ENCODE measurements at regions not wholly inside any gene's neighbourhood (a gene's known extent, or its start where the extent isn't known, plus 50 kb on each side); places are given as distances from the start of the nearest gene placed in this dataset.

- DNase-seq (ENCODE audit: low spot score), result peak; percentile 97
These were observed 70.1 kb upstream of the RAPGEF1 start for GRCh38 chr9:131809941-131810344.

- DNase-seq (ENCODE audit: low spot score), result no peak
These were observed 68.4 kb upstream of the RAPGEF1 start for GRCh38 chr9:131808291-131808690.

- DNase-seq (ENCODE audit: low spot score), result no peak
These were observed 67.5 kb upstream of the RAPGEF1 start for GRCh38 chr9:131807144-131807983.

GRCh38 chr9:131805803-131806202 is 65.9 kb upstream of the RAPGEF1 start:
- no peak for DNase-seq (ENCODE audit: low spot score)

GRCh38 chr9:131804826-131805225 is 65.0 kb upstream of the RAPGEF1 start:
- no peak for DNase-seq (ENCODE audit: low spot score)

GRCh38 chr9:131803758-131804411 is 64.0 kb upstream of the RAPGEF1 start:
- DNase-seq (ENCODE audit: low spot score), result no peak

- no peak for DNase-seq (ENCODE audit: low spot score)
These were observed 61.9 kb upstream of the RAPGEF1 start for GRCh38 chr9:131801810-131802209.

- no peak for DNase-seq (ENCODE audit: low spot score)
These were observed 61.0 kb upstream of the RAPGEF1 start for GRCh38 chr9:131800843-131801242.

- no peak for DNase-seq (ENCODE audit: low spot score)
These were observed 60.5 kb upstream of the RAPGEF1 start for GRCh38 chr9:131800366-131800765.

GRCh38 chr9:131799177-131799823 is 59.4 kb upstream of the RAPGEF1 start:
- no peak for DNase-seq (ENCODE audit: low spot score)

GRCh38 chr9:131798246-131798645 is 58.4 kb upstream of the RAPGEF1 start:
- DNase-seq (ENCODE audit: low spot score), result no peak

- no peak for DNase-seq (ENCODE audit: low spot score)
These were observed 54.5 kb upstream of the RAPGEF1 start for GRCh38 chr9:131794393-131794792.

- DNase-seq (ENCODE audit: low spot score), result peak; percentile 60
These were observed 51.8 kb upstream of the RAPGEF1 start for GRCh38 chr9:131791542-131792254.
